ENCODE measurements at regions not wholly inside any gene's neighbourhood (a gene's known extent, or its start where the extent isn't known, plus 50 kb on each side); places are given as distances from the start of the nearest gene placed in this dataset.

- no peak overlapping the region for H3K27ac ChIP-seq (ENCODE audit: extremely low read depth, low read depth, low read length)
- DNase-seq (ENCODE audit: extremely low read depth in 1 of 4, low spot score in 3 of 4), result no peak
- no peaks in the 10 kb centered on the region for H3K36me3 ChIP-seq (ENCODE audit: control insufficient read depth, insufficient read depth, low read length)
- intact Hi-C loops (cut with micrococcal nuclease) (no loop called here), in situ Hi-C loops (cut with MboI) (no loop called here)
- no peaks in the 10 kb centered on the region for H3K9me1 ChIP-seq (ENCODE audit: control insufficient read depth, insufficient read depth, low read length)
- ATAC-seq, result peak; percentile 51
- H3K4me3 ChIP-seq, result no peak overlapping the region
- no peaks in the 10 kb centered on the region for H3K79me2 ChIP-seq (ENCODE audit: control insufficient read depth, insufficient read depth, low read length)
- no TSS peak for BruUV-seq (replicated peaks)
- H3K27me3 ChIP-seq (ENCODE audit: control insufficient read depth in 2 of 2, insufficient read depth in 2 of 2, low read length in 2 of 2), result no peaks in the 10 kb centered on the region
- FAIRE-seq, result no peak
- no peak overlapping the region for H3K4me2 ChIP-seq (ENCODE audit: insufficient read depth, low read length)
- ChIA-PET CTCF (ENCODE audit: low intra/inter-chr PET ratio) (no interaction called here), POLR2A (interaction anchor here (1.2 kb wide), 1 partner anchor 15 kb away, joined by 4 read pairs; no protein-coding TSS in a partner anchor)
- no peak overlapping the region for H3K9ac ChIP-seq (ENCODE audit: insufficient read depth in 1 of 2, low read depth in 2 of 2, low read length in 2 of 2)
- H4K20me1 ChIP-seq (replicated peaks; ENCODE audit: control insufficient read depth, insufficient read depth, low read length), result no peaks in the 10 kb centered on the region
- no peaks in the 10 kb centered on the region for H3K9me3 ChIP-seq (replicated peaks; ENCODE audit: control insufficient read depth, insufficient read depth, low read depth, low read length)
- H2AFZ ChIP-seq (ENCODE audit: low read depth, low read length), result peak overlapping the region; percentile 30
- no peaks in the 10 kb centered on the region for H3K4me1 ChIP-seq (replicated peaks in 1 of 2; ENCODE audit: control insufficient read depth in 2 of 2, insufficient read depth in 2 of 2, low read length in 2 of 2)
- WGBS (ENCODE audit: insufficient coverage, low coverage, missing lambda C conversion rate), result 46% methylated on average over 1 of the region's 1 CpG
- no peak for TF ChIP-seq HMG20B (CRISPR knock-in tag; IDR thresholded peaks at IDR 0.05)
- TF ChIP-seq TAF9B (IDR thresholded peaks at IDR 0.05; ENCODE audit: partially characterized antibody), result no peak
- TF ChIP-seq ZNF12 (CRISPR knock-in tag; IDR thresholded peaks at IDR 0.05), result no peak
- TF ChIP-seq POLR3G (IDR thresholded peaks at IDR 0.05; ENCODE audit: extremely low read depth, insufficient read length, insufficient replicate concordance), result no peak
Observed at GRCh38 chr6:67966830-67967229, 668.3 kb upstream of the ADGRB3 start.

GRCh38 chr6:67956352-67956751 lies 678.7 kb upstream of the ADGRB3 start:
- DNase-seq (ENCODE audit: extremely low read depth in 1 of 4, low spot score in 3 of 4), result peak in 1 of 4 experiments; percentile 18
- no peak overlapping the region for H3K9ac ChIP-seq (ENCODE audit: insufficient read depth in 1 of 2, low read depth in 2 of 2, low read length in 2 of 2)
- no peaks in the 10 kb centered on the region for H3K36me3 ChIP-seq (ENCODE audit: control insufficient read depth, insufficient read depth, low read length)
- H3K9me3 ChIP-seq (replicated peaks; ENCODE audit: control insufficient read depth, insufficient read depth, low read depth, low read length), result peaks cover 11% of the 10 kb centered on the region
- H3K4me3 ChIP-seq, result no peak overlapping the region
- no peaks in the 10 kb centered on the region for H4K20me1 ChIP-seq (replicated peaks; ENCODE audit: control insufficient read depth, insufficient read depth, low read length)
- H3K79me2 ChIP-seq (ENCODE audit: control insufficient read depth, insufficient read depth, low read length), result no peaks in the 10 kb centered on the region
- H3K4me2 ChIP-seq (ENCODE audit: insufficient read depth, low read length), result no peak overlapping the region
- POLR2A ChIA-PET, result no interaction called here
- H3K27me3 ChIP-seq (ENCODE audit: control insufficient read depth in 2 of 2, insufficient read depth in 2 of 2, low read length in 2 of 2), result no peaks in the 10 kb centered on the region
- H3K4me1 ChIP-seq (replicated peaks in 1 of 2; ENCODE audit: control insufficient read depth in 2 of 2, insufficient read depth in 2 of 2, low read length in 2 of 2), result no peaks in the 10 kb centered on the region; a peak in 1 of 5 replicates
- BruUV-seq (replicated peaks), result no TSS peak
- no peak overlapping the region for H3K27ac ChIP-seq (ENCODE audit: extremely low read depth, low read depth, low read length)
- H2AFZ ChIP-seq (ENCODE audit: low read depth, low read length), result no peak overlapping the region
- ATAC-seq, result no peak
- in situ Hi-C loops (cut with MboI), result no loop called here
- FAIRE-seq, result no peak
- H3K9me1 ChIP-seq (ENCODE audit: control insufficient read depth, insufficient read depth, low read length), result no peaks in the 10 kb centered on the region
- intact Hi-C loops (cut with micrococcal nuclease), result no loop called here
- CTCF ChIA-PET (ENCODE audit: low intra/inter-chr PET ratio), result no interaction called here
- TF ChIP-seq HMGXB4 (CRISPR knock-in tag; IDR thresholded peaks at IDR 0.05), result no peak
- peak; percentile 84 for TF ChIP-seq CBX1 (IDR thresholded peaks at IDR 0.05; ENCODE audit: low read depth)
- TF ChIP-seq CBX3 (IDR thresholded peaks at IDR 0.05; ENCODE audit: borderline replicate concordance in 1 of 2, low read length in 2 of 2), result peak in 1 of 2 experiments; percentile 98; a peak in 2 of 3 replicates
- TF ChIP-seq TRIM28 (IDR thresholded peaks at IDR 0.05), result peak; percentile 92
- TF ChIP-seq ZFP36 (IDR thresholded peaks at IDR 0.05; ENCODE audit: low read depth, low read length, partially characterized antibody), result peak; percentile 81
- no peak for TF ChIP-seq NCOA2 (IDR thresholded peaks at IDR 0.05; ENCODE audit: partially characterized antibody in 2 of 2)
- 0 out of 2 replicates have a peak, but pooled peaks have one; percentile 30 for TF ChIP-seq CHAMP1 (IDR thresholded peaks at IDR 0.05)
- peak; percentile 80 for TF ChIP-seq ZNF280A (IDR thresholded peaks at IDR 0.05; ENCODE audit: low read depth, partially characterized antibody)

Measured in K562 (cell line).